Hepatocyte (in vitro differentiated cells): ENCODE measurements at regions not wholly inside any gene's neighbourhood (a gene's known extent, or its start where the extent isn't known, plus 50 kb on each side); places are given as distances from the start of the nearest gene placed in this dataset.
"Not testable (repeated sequence)": the region's sequence is repeated elsewhere in the genome, so short reads cannot be mapped to it uniquely, and the experiment has no call there.

Source experiments
- DNase-seq: peaks from one replicate; pipeline ENCODE4 v3.0.0-alpha.2; 2016; ENCODE audit warnings: low spot score
- H2AFZ ChIP-seq: fragments of 200-600 bp; sonication (generic); 2 replicates; pipeline ENCODE4 v1.6.0; 2016; ENCODE audit warnings: antibody characterized with exemption, mild to moderate bottlenecking
- H3K27ac ChIP-seq: fragments of 200-600 bp; sonication (generic); 2 replicates; pipeline ENCODE4 v1.5.1; 2016; ENCODE audit warnings: mild to moderate bottlenecking
- H3K27me3 ChIP-seq: fragments of 200-600 bp; sonication (generic); 2 replicates; pipeline ENCODE4 v1.6.1; 2016
- H3K36me3 ChIP-seq: fragments of 200-600 bp; sonication (generic); replicated peaks from 2 replicates; pipeline ENCODE4 v1.5.1; 2016; ENCODE audit warnings: low read depth; ENCODE audit not compliant: insufficient read depth
- H3K4me1 ChIP-seq: fragments of 200-600 bp; sonication (generic); 2 replicates; pipeline ENCODE4 v1.5.1; 2016; ENCODE audit warnings: mild to moderate bottlenecking, moderate library complexity; ENCODE audit not compliant: insufficient read depth
- H3K4me2 ChIP-seq: fragments of 200-600 bp; sonication (generic); 2 replicates; pipeline ENCODE4 v1.6.0; 2016
- H3K4me3 ChIP-seq: fragments of 200-600 bp; sonication (generic); 2 replicates; pipeline ENCODE4 v1.5.1; 2016; ENCODE audit warnings: mild to moderate bottlenecking
- H3K79me2 ChIP-seq: fragments of 200-600 bp; sonication (generic); 2 replicates; pipeline ENCODE4 v1.6.0; 2017; ENCODE audit warnings: mild to moderate bottlenecking
- H3K9me2 ChIP-seq: fragments of 200-600 bp; sonication (generic); replicated peaks from 2 replicates; pipeline ENCODE4 v1.6.0; 2017; ENCODE audit warnings: mild to moderate bottlenecking; ENCODE audit not compliant: insufficient read depth
- H3K9me3 ChIP-seq: fragments of 200-600 bp; sonication (generic); 2 replicates; pipeline ENCODE4 v1.5.1; 2016; ENCODE audit warnings: low read depth, mild to moderate bottlenecking
- H4K20me1 ChIP-seq: fragments of 200-600 bp; sonication (generic); 2 replicates; pipeline ENCODE4 v1.6.0; 2016; ENCODE audit warnings: mild to moderate bottlenecking; ENCODE audit not compliant: insufficient read depth, poor library complexity, severe bottlenecking
- EZH2 ChIP-seq: fragments of 200-600 bp; sonication (generic); IDR thresholded peaks from 2 replicates; pipeline ENCODE4 v1.6.1; 2016; ENCODE audit warnings: antibody characterized with exemption, mild to moderate bottlenecking, borderline replicate concordance
- EZH2phosphoT487 ChIP-seq: fragments of 200-600 bp; sonication (generic); IDR thresholded peaks from one replicate; pipeline ENCODE4 v1.6.1; 2018; ENCODE audit warnings: antibody characterized with exemption, mild to moderate bottlenecking, low read depth, moderate library complexity; ENCODE audit not compliant: unreplicated experiment, severe bottlenecking
- WGBS: methylation state at CpG from one replicate; pipeline ENCODE4 v1.1.6; 2016; ENCODE audit warnings: low lambda C conversion rate; ENCODE audit errors: missing lambda C conversion rate; 5-methylcytosine and 5-hydroxymethylcytosine counted together
- TF ChIP-seq, protein P1 (sequence below): fragments of 200-600 bp; sonication (generic); IDR thresholded peaks from 2 replicates; pipeline ENCODE4 v1.5.1; 2016; ENCODE audit warnings: antibody characterized with exemption, mild to moderate bottlenecking; ENCODE audit not compliant: poor library complexity

DNA sequence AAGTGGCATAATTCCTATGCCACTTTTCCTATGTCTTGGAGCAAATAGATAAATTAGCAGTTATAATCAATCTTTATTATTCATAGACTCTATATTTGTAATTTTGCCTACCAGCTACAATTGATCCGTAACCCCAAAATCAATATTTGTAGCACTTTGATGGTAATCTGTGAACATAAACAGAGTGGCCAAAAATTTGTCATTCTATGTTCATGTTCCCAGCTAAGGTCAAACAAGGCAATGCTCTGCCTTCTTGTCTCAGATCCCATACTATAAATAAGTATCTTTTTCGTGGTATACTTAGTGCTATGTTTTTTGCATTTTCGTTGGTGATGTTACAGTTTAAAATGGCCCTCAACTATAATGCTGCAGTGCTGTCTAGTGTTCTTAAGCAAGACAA is 228.5 kb downstream of the FZD1 start:
- Histone ChIP-seq H3K36me3 (no peaks in the 10 kb centered on the region), H3K27ac (no peak overlapping the region), H2AFZ (no peak overlapping the region), H3K9me2 (no peaks in the 10 kb centered on the region), H3K9me3 (no peaks in the 10 kb centered on the region), H3K4me2 (no peak overlapping the region), H3K4me3 (no peak overlapping the region), H4K20me1 (no peaks in the 10 kb centered on the region), H3K4me1 (no peaks in the 10 kb centered on the region), H3K79me2 (no peaks in the 10 kb centered on the region), H3K27me3 (no peaks in the 10 kb centered on the region)
- TF ChIP-seq, protein P1, sequence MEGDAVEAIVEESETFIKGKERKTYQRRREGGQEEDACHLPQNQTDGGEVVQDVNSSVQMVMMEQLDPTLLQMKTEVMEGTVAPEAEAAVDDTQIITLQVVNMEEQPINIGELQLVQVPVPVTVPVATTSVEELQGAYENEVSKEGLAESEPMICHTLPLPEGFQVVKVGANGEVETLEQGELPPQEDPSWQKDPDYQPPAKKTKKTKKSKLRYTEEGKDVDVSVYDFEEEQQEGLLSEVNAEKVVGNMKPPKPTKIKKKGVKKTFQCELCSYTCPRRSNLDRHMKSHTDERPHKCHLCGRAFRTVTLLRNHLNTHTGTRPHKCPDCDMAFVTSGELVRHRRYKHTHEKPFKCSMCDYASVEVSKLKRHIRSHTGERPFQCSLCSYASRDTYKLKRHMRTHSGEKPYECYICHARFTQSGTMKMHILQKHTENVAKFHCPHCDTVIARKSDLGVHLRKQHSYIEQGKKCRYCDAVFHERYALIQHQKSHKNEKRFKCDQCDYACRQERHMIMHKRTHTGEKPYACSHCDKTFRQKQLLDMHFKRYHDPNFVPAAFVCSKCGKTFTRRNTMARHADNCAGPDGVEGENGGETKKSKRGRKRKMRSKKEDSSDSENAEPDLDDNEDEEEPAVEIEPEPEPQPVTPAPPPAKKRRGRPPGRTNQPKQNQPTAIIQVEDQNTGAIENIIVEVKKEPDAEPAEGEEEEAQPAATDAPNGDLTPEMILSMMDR: no peak
- no peak for TF ChIP-seq EZH2
- TF ChIP-seq EZH2phosphoT487: no peak
- no peak for DNase-seq
- WGBS: 84% methylated on average over 3 of the region's 3 CpGs

DNA sequence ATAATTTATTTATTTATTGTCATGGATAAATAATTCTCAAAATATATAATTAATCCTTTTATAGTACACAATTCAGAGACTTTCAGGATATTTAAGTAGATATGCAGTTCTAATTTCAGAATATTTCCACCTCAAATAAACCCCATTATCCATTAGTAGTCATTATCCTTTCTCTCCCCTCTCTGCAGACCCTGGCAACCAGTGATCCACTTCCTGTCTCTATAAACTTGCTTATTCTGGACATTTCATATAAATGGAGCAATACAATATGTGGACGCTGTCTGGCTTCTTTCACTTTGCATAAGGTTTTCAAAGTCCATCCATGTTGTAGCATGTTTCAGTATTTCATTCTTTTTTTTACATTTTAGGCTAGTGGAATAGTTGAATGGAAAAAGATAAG is 230.2 kb downstream of the FZD1 start:
- H3K27me3 ChIP-seq: no peaks in the 10 kb centered on the region
- H3K36me3 ChIP-seq: no peaks in the 10 kb centered on the region
- TF ChIP-seq, protein P1: no peak
- no peak for TF ChIP-seq EZH2
- no peak overlapping the region for H3K4me2 ChIP-seq
- 97% methylated on average over 1 of the region's 1 CpG for WGBS
- H3K4me3 ChIP-seq: no peak overlapping the region
- H3K9me3 ChIP-seq: no peaks in the 10 kb centered on the region
- no peak overlapping the region for H3K27ac ChIP-seq
- DNase-seq: no peak
- no peaks in the 10 kb centered on the region for H3K9me2 ChIP-seq
- no peaks in the 10 kb centered on the region for H3K79me2 ChIP-seq
- no peaks in the 10 kb centered on the region for H4K20me1 ChIP-seq
- H2AFZ ChIP-seq: no peak overlapping the region
- no peaks in the 10 kb centered on the region for H3K4me1 ChIP-seq

DNA sequence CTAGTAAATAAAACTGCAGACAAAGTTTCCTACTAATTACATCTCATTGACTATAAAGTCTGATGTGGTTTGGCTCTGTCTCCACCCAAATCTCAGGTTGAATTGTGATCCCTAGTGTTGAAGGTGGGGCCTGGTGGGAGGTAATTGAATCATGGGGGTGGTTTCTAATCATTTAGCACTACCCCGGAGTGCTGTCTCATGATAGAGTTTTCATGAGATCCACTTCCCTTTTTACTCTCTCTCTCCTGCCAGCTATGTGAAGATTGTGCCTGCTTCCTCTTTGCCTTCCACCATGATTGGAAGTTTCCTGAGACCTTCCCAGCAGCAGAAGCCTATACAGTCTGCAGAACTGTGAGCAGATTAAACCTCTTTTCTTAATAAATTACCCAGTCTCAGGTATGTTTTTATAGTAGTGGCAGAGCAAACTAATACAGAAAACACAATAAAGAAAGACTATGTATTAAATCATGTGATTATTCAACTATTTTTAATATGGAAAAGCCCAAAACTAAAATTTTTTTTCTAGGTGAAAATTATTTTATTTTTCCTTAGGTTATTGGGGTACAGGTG is 232.1 kb downstream of the FZD1 start:
- Histone ChIP-seq H3K4me2 (no peak overlapping the region), H2AFZ (no peak overlapping the region), H3K27me3 (no peaks in the 10 kb centered on the region), H4K20me1 (no peaks in the 10 kb centered on the region), H3K36me3 (no peaks in the 10 kb centered on the region), H3K9me2 (no peaks in the 10 kb centered on the region), H3K9me3 (no peaks in the 10 kb centered on the region), H3K4me1 (no peaks in the 10 kb centered on the region), H3K27ac (no peak overlapping the region), H3K4me3 (no peak overlapping the region), H3K79me2 (no peaks in the 10 kb centered on the region)
- TF ChIP-seq, protein P1: no peak
- TF ChIP-seq EZH2phosphoT487: no peak
- TF ChIP-seq EZH2: no peak
- DNase-seq: no peak
- 77% methylated on average over 1 of the region's 1 CpG for WGBS

GRCh38 chr7:91497277-91497676 is 233.0 kb downstream of the FZD1 start:
- not testable (repeated sequence) for H4K20me1 ChIP-seq, H3K79me2 ChIP-seq, H3K4me2 ChIP-seq, H3K9me3 ChIP-seq, H3K4me1 ChIP-seq, H3K36me3 ChIP-seq, H3K4me3 ChIP-seq, H3K27me3 ChIP-seq, H3K9me2 ChIP-seq, H2AFZ ChIP-seq, H3K27ac ChIP-seq, DNase-seq
- WGBS: 96% methylated on average over 1 of the region's 1 CpG
